ENCODE measurements at regions not wholly inside any gene's neighbourhood (a gene's known extent, or its start where the extent isn't known, plus 50 kb on each side); places are given as distances from the start of the nearest gene placed in this dataset.
"Not testable (repeated sequence)": the region's sequence is repeated elsewhere in the genome, so short reads cannot be mapped to it uniquely, and the experiment has no call there.

GRCh38 chr2:32874931-32875330 lies 71.8 kb upstream of the LTBP1 start:
- peak; percentile 15 for DNase-seq

GRCh38 chr2:32877587-32878510 lies 68.9 kb upstream of the LTBP1 start:
- no peak for DNase-seq

GRCh38 chr2:32879943-32880342 lies 66.8 kb upstream of the LTBP1 start:
- DNase-seq = not testable (repeated sequence)

GRCh38 chr2:32882816-32883810 lies 63.6 kb upstream of the LTBP1 start:
- no peak for DNase-seq

- DNase-seq = no peak
Observed at GRCh38 chr2:32884346-32884745, 62.4 kb upstream of the LTBP1 start.

- not testable (repeated sequence) for DNase-seq
Observed at GRCh38 chr2:32886397-32887055, 60.2 kb upstream of the LTBP1 start.

- no peak for DNase-seq
Observed at GRCh38 chr2:32887125-32887524, 59.6 kb upstream of the LTBP1 start.

GRCh38 chr2:32894119-32894728 lies 52.5 kb upstream of the LTBP1 start:
- no peak for DNase-seq

- no peak for DNase-seq
Observed at GRCh38 chr2:32895424-32895823, 51.3 kb upstream of the LTBP1 start.
